T-helper 1 cell treated with Interleukin-12 subunit alpha and Interleukin-12 subunit beta and Interleukin-4 antibody, amounts not matched to agents 30 μg/mL and 1 μg/mL, for 36 hours (primary cell): ENCODE measurements at regions not wholly inside any gene's neighbourhood (a gene's known extent, or its start where the extent isn't known, plus 50 kb on each side); places are given as distances from the start of the nearest gene placed in this dataset.

Experiments
- H3K27ac Mint-ChIP-seq: one replicate; pipeline ENCODE4 v1.8.0; 2021; ENCODE audit warnings: mild to moderate bottlenecking, mixed read lengths
- H3K27me3 Mint-ChIP-seq: one replicate; pipeline ENCODE4 v1.8.0; 2021; ENCODE audit warnings: low read depth, mixed read lengths
- H3K36me3 Mint-ChIP-seq: one replicate; pipeline ENCODE4 v1.8.0; 2021; ENCODE audit warnings: low read depth, mixed read lengths
- H3K4me1 Mint-ChIP-seq: one replicate; pipeline ENCODE4 v1.8.0; 2021; ENCODE audit warnings: low read depth, mixed read lengths
- H3K4me3 Mint-ChIP-seq: one replicate; pipeline ENCODE4 v1.8.0; 2021; ENCODE audit warnings: mild to moderate bottlenecking, moderate library complexity, mixed read lengths
- H3K9me3 Mint-ChIP-seq: one replicate; pipeline ENCODE4 v1.8.0; 2021; ENCODE audit warnings: mixed read lengths

DNA sequence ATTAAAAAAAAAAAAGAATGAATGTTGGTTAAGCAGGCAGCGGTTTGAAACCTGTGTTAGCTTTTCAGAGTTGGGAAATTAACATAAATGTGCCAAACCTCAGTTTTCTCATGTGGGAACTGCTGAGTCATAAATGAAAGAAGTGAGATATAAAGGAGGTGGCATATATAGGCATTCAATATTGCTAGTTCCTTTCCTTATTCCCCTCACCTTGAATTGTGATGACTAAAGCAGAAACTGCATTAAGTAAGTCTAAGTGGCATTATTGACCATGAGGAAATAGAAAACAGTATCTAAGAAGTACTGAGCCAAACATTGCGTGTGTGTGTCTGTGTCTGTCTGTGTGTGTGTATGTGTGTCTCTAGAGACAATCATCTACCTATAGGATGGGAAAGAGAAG is 691.2 kb downstream of the TLR4 start:
- Mint-ChIP-seq H3K36me3 (no peaks in the 10 kb centered on the region), H3K9me3 (no peaks in the 10 kb centered on the region), H3K4me1 (no peaks in the 10 kb centered on the region), H3K27me3 (no peaks in the 10 kb centered on the region), H3K27ac (no peak overlapping the region), H3K4me3 (no peak overlapping the region)

DNA sequence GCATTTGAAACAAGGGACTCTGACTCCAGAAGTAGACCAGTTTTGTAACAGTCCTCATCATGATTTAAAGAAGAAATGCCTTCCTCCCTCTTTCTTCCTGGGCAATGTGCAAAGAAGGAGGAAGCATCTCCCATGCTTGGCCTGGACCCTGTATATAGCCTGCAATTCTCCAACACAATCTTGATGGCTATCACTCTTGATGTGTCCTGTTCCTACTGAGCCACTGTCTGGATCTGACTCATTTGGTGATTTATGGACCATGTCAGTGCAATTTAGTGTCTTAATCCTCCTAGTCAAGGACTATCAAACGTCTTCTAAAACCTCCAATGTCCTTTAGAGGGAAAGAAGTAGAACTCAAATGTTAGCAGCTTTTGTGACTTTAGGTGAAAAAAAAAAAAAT is 697.3 kb downstream of the TLR4 start:
- Mint-ChIP-seq H3K36me3 (no peaks in the 10 kb centered on the region), H3K4me3 (no peak overlapping the region), H3K9me3 (no peaks in the 10 kb centered on the region), H3K27me3 (no peaks in the 10 kb centered on the region), H3K4me1 (no peaks in the 10 kb centered on the region), H3K27ac (no peak overlapping the region)

- Mint-ChIP-seq H3K4me1 (no peaks in the 10 kb centered on the region), H3K27me3 (no peaks in the 10 kb centered on the region), H3K9me3 (no peaks in the 10 kb centered on the region), H3K4me3 (no peak overlapping the region), H3K27ac (no peak overlapping the region), H3K36me3 (no peaks in the 10 kb centered on the region)
Measured at GRCh38 chr9:118414676-118415075, 710.5 kb downstream of the TLR4 start.

- Mint-ChIP-seq H3K36me3 (no peaks in the 10 kb centered on the region), H3K27me3 (no peaks in the 10 kb centered on the region), H3K4me3 (no peak overlapping the region), H3K27ac (no peak overlapping the region), H3K4me1 (no peaks in the 10 kb centered on the region), H3K9me3 (no peaks in the 10 kb centered on the region)
Measured at GRCh38 chr9:118418887-118419565, 714.8 kb downstream of the TLR4 start.

DNA sequence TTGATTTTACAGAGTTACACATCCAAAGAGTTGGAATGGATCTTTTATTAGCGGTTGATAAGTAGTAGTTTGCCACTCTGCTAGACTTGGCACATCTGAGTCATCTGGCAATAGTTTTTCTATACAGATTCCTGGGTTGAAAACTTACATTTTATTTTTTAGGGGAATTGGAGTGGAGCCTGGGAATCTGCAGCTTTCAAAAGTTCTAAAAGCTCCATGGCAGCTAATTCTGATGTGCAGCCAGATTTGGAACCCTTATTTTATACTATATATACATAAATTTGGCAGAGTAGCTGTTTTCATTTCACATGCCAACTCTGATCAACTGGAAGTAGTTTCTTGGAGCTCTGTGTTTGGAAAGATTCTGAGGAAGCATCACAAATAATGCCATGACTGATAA is 715.5 kb downstream of the TLR4 start:
- no peaks in the 10 kb centered on the region for H3K36me3 Mint-ChIP-seq
- no peaks in the 10 kb centered on the region for H3K27me3 Mint-ChIP-seq
- no peaks in the 10 kb centered on the region for H3K4me1 Mint-ChIP-seq
- no peak overlapping the region for H3K27ac Mint-ChIP-seq
- no peaks in the 10 kb centered on the region for H3K9me3 Mint-ChIP-seq
- H3K4me3 Mint-ChIP-seq = no peak overlapping the region

DNA sequence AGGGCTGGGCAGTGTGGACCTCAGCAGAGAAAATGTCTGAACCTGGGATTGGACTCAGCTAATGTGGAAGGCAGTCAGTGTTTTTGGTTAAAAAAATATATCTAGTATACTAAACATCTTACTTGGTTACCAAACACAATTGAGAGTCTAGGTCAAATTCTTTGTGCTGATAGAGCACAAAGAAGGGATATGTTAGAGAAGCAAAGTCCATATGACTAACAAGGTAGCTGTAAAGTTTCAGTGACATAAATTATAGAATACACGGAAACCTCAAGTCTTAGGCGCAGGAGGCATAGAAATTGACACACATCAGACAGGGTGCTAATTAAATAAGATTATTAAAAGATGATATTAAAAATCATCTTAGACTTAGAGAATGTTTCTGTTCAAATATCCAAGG is 718.3 kb downstream of the TLR4 start:
- no peak overlapping the region for H3K4me3 Mint-ChIP-seq
- H3K4me1 Mint-ChIP-seq = no peaks in the 10 kb centered on the region
- no peaks in the 10 kb centered on the region for H3K36me3 Mint-ChIP-seq
- H3K9me3 Mint-ChIP-seq = no peaks in the 10 kb centered on the region
- no peak overlapping the region for H3K27ac Mint-ChIP-seq
- H3K27me3 Mint-ChIP-seq = no peaks in the 10 kb centered on the region

DNA sequence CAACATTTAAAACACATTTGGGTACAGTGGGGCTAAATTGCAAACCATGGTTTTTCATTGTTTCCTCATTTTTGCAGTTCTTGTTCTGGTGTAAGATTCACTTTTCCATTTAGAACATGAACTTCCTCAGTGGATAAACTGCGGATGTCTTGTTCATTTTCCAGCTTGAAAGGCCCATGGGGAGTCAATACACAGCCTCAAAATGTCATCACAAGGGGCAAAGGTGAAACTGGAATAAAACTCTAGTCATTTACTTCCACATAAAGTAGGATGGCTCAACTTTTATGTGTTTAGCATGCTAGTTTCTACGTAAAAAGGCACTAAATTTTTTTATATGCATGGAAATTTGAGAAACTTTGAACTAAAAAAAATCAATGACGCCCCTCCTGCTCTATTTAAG is 718.8 kb downstream of the TLR4 start:
- Mint-ChIP-seq H3K27ac (no peak overlapping the region), H3K27me3 (no peaks in the 10 kb centered on the region), H3K4me1 (no peaks in the 10 kb centered on the region), H3K4me3 (no peak overlapping the region), H3K9me3 (no peaks in the 10 kb centered on the region), H3K36me3 (no peaks in the 10 kb centered on the region)

GRCh38 chr9:118423721-118424120 is 719.5 kb downstream of the TLR4 start:
- Mint-ChIP-seq H3K4me3 (no peak overlapping the region), H3K4me1 (no peaks in the 10 kb centered on the region), H3K27ac (no peak overlapping the region), H3K27me3 (no peaks in the 10 kb centered on the region), H3K36me3 (no peaks in the 10 kb centered on the region), H3K9me3 (no peaks in the 10 kb centered on the region)

DNA sequence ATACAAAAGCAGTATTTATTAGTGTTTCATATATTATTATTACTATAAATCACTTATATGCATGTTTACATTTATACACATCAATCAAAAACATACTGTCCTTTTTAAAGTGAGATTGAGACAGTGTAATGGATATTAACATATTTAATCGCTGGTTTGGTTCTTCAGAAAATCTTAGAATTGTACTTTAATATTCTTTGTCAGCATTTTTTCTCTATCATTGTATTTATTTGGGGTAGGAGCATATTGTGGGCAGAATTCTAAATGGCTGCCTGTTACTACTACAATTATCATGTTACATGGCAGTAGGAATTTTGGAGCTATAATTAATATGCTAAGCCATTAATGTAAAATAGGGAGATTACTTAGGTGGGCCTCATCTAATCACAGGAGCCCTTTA is 722.6 kb downstream of the TLR4 start:
- Mint-ChIP-seq H3K4me1 (no peaks in the 10 kb centered on the region), H3K27me3 (no peaks in the 10 kb centered on the region), H3K27ac (no peak overlapping the region), H3K9me3 (no peaks in the 10 kb centered on the region), H3K36me3 (no peaks in the 10 kb centered on the region), H3K4me3 (no peak overlapping the region)

DNA sequence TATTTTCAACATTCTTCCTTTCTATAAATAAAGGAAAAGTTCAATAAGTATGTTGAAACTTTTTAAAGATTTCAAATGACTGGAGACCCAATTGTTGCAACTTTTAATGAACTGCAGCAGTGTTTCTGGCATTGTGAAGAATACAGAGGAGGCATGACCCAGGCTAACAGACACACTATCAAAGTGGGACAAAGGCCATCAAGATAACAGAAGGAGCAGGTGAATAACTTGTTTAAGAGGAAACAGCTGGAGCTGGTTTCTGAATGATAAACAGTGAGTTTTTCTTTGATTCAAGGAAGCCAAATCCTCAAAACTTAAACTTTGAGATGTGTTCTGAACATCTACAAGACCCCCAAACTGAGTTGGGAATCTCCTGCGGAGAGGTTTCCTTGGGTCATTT is 734.6 kb downstream of the TLR4 start:
- Mint-ChIP-seq H3K36me3 (no peaks in the 10 kb centered on the region), H3K27ac (no peak overlapping the region), H3K27me3 (no peaks in the 10 kb centered on the region), H3K4me3 (no peak overlapping the region), H3K9me3 (no peaks in the 10 kb centered on the region), H3K4me1 (no peaks in the 10 kb centered on the region)

DNA sequence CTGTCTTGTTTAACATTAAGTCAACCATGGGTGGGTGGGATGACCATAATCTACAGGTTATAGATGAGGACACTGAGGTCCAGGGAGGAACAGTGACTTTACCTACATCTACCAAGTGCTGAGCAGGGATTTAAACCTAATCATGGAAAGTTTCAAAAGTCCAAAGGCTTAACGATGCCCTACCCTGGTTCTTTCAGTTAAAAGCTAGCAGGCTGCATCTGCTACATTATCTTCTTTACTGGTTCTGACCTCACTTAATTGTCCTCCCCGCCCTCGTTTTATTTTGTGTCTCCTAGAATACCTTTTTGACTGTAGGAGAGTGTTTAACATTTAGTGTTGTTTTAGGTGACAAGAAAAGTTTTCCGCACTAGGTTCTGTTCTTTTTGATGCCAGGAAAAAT is 735.2 kb downstream of the TLR4 start:
- Mint-ChIP-seq H3K36me3 (no peaks in the 10 kb centered on the region), H3K27ac (no peak overlapping the region), H3K27me3 (no peaks in the 10 kb centered on the region), H3K4me3 (no peak overlapping the region), H3K4me1 (no peaks in the 10 kb centered on the region), H3K9me3 (no peaks in the 10 kb centered on the region)

DNA sequence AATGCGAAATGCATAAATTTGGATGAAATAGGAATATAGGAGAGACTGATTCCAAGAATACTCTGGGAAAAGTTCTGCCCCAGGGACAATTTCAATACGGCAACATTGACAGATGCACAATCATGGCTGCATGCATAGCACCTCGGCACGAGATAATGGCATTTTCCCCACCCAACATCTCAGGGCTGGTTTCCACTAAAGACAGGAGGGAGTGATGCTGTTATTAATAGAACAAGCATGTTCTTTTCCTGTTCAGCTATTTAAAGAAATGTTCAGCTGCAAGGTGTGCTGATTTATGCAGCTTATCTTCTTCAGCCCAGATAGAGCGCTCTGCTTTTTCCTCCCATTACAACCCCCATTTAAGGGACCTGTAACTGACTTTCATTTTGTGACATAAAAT is 740.2 kb downstream of the TLR4 start:
- Mint-ChIP-seq H3K27me3 (no peaks in the 10 kb centered on the region), H3K4me3 (no peak overlapping the region), H3K4me1 (no peaks in the 10 kb centered on the region), H3K36me3 (no peaks in the 10 kb centered on the region), H3K27ac (no peak overlapping the region), H3K9me3 (no peaks in the 10 kb centered on the region)

DNA sequence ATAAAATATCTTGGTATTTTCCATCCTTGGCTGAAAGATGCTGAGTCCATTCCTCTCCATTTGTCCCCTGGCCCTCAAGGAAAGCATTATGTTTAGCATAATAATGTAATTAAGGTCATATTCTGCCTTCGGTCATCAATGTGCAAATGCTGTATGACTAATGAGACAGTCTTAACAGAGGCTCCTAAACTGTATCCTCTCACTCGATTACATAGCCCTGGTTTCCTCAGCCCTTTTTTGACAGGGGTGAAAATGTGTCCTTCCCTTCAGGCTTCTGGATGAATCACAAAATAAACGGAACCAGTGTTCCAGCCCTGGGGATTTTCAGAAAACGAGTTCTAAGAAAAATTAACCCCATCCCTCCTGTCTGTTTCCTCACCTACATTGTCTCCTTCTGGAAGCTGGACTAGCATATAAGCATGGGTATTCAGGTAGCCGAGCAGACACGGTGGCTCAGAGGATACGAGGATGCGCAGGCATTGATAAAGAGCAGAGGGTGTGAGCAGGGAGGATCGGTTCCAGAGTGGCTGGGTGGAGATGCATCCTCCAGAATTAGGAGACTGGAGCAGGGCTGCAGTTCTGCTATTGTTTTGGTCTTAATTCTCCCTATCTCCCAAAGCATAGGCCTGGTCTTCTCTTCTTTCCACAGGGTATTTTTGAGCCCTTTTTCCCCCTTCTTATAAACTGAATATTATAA is 742.9 kb downstream of the TLR4 start:
- Mint-ChIP-seq H3K4me1 (no peaks in the 10 kb centered on the region), H3K9me3 (no peaks in the 10 kb centered on the region), H3K27ac (no peak overlapping the region), H3K4me3 (no peak overlapping the region), H3K27me3 (no peaks in the 10 kb centered on the region), H3K36me3 (no peaks in the 10 kb centered on the region)

DNA sequence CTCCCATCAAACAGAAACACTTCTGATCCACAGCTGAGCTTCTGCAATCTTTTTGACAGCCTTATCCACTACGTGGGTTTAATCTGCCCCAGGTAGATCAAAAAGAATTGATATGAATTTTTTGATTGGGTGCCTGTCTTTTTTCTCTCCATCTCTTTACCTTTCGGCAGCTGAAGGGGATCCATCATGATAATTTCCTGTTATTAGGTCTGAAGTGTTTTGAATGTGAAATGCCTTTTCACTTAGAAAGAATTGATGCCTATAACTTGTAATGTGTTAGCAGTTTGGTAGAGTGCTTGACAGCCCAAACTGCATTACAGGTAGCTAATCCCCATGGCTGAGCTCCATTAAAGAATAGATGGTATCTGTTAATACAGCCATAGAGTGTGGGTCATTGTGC is 745.4 kb downstream of the TLR4 start:
- H3K9me3 Mint-ChIP-seq = no peaks in the 10 kb centered on the region
- H3K36me3 Mint-ChIP-seq = no peaks in the 10 kb centered on the region
- no peaks in the 10 kb centered on the region for H3K27me3 Mint-ChIP-seq
- no peak overlapping the region for H3K27ac Mint-ChIP-seq
- H3K4me3 Mint-ChIP-seq = no peak overlapping the region
- H3K4me1 Mint-ChIP-seq = no peaks in the 10 kb centered on the region

- Mint-ChIP-seq H3K36me3 (no peaks in the 10 kb centered on the region), H3K4me1 (no peaks in the 10 kb centered on the region), H3K4me3 (no peak overlapping the region), H3K27ac (no peak overlapping the region), H3K27me3 (no peaks in the 10 kb centered on the region), H3K9me3 (peaks cover 5% of the 10 kb centered on the region)
Measured at GRCh38 chr9:118455259-118455658, 751.1 kb downstream of the TLR4 start.
